ENCODE measurements at regions not wholly inside any gene's neighbourhood (a gene's known extent, or its start where the extent isn't known, plus 50 kb on each side); places are given as distances from the start of the nearest gene placed in this dataset.

DNA sequence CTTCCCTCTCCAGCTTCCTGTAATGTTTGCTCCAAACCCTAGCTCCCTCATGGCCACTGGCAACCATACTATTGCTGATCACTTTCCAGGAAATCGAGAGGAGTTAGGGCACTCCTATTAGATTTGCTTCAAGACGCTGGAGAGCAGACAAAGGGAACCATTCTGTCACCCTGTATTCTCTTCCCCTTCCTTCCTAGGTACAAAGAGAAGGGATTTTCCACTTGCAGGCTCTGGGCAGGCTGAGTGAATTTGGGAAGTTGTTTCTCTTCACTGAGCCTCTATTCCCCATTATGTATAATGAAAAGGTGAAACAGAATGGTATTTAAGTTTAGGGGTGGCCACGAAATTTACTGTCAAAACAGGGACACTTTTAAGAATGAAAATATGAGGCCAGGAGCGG lies 99.4 kb upstream of the LPP start:
- no peak for DNase-seq (ENCODE audit: extremely low read depth in 1 of 2, low read depth in 1 of 2)

GRCh38 chr3:188055388-188055787 lies 98.6 kb upstream of the LPP start:
- no peak for DNase-seq (ENCODE audit: extremely low read depth in 1 of 2, low read depth in 1 of 2)

DNA sequence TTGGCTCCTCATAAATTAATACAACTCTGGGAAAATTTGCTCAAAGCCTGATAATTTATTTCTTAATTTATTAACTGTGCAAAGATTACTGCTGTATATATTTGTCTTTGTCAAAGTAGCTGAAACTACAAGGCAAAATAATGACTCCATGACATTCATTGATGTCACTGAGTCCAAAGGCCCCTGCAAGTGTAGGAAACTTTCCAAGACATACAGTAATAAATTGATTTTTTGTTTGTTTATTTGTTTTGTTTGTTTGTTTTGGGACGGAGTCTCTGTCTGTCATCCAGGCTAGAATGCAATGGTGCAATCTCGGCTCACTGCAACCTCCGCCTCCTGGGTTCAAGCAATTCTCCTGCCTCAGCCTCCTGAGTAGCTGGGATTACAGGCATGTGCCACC lies 96.8 kb upstream of the LPP start:
- DNase-seq (ENCODE audit: extremely low read depth in 1 of 2, low read depth in 1 of 2): no peak

GRCh38 chr3:188058569-188059184 lies 95.3 kb upstream of the LPP start:
- no peak for DNase-seq (ENCODE audit: extremely low read depth in 1 of 2, low read depth in 1 of 2)

GRCh38 chr3:188059351-188059750 lies 94.6 kb upstream of the LPP start:
- no peak for DNase-seq (ENCODE audit: extremely low read depth in 1 of 2, low read depth in 1 of 2)

DNA sequence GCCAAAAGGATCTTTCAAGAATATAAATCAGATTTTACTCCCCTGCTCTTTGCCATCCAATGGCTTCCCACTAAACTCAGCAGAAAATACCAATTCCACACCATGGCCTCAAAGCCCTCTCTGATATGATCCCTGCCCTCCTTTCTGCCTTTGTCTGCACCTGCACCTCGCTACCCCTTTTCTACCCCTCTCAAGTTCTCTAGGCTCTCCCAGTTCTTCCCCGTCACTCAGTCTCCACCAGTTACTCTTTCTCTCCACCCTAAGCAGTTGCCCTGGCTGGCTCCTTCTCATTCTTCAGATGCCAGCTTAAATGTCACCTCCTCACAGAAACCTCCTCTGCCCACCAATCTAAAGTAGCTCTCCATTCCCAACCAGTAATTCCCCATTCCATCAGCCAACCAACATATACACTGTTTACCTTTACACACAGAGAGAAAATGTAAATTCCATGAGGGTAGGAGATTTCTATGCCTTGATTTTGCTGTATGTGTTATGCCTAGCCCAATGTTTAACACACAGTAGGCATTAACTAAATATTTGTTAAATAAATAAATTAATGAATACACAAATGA lies 93.6 kb upstream of the LPP start:
- no peak for DNase-seq (ENCODE audit: extremely low read depth in 1 of 2, low read depth in 1 of 2)

DNA sequence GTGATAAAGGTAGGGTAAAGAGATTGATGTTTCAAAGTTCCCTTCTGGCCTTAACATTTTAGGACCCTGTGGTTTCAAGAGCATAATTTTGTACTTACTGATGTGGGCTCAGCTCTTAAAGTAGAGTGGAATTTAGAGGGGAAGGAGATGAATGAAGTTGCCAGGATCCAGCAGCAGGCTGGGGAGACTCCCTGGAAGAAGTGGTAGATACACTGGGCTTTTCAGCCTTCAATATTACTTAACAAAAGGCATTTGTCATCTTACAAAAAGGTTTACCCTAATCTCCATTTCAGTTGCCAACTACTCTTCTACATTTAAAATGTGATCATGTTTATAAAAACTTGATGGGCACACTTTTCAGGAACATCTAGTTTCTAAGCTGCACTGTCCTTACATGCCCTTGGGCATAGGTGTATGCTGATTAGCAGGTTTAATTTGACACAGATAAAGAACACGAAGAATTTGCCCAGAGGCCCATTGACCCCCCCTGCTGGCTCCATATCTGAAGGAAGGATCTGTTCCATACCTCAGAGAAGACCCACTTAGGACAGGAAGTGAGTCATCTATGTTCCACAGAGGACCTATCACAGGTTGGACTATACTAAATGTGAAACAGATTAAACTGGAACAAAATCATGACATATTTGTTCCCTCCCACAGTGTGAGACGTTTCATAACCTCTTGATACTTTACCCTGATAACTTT lies 93.0 kb upstream of the LPP start:
- peak; percentile 25 to 53 for DNase-seq (ENCODE audit: extremely low read depth in 1 of 2, low read depth in 1 of 2)

GRCh38 chr3:188062216-188062615 lies 91.7 kb upstream of the LPP start:
- no peak for DNase-seq (ENCODE audit: extremely low read depth in 1 of 2, low read depth in 1 of 2)

DNA sequence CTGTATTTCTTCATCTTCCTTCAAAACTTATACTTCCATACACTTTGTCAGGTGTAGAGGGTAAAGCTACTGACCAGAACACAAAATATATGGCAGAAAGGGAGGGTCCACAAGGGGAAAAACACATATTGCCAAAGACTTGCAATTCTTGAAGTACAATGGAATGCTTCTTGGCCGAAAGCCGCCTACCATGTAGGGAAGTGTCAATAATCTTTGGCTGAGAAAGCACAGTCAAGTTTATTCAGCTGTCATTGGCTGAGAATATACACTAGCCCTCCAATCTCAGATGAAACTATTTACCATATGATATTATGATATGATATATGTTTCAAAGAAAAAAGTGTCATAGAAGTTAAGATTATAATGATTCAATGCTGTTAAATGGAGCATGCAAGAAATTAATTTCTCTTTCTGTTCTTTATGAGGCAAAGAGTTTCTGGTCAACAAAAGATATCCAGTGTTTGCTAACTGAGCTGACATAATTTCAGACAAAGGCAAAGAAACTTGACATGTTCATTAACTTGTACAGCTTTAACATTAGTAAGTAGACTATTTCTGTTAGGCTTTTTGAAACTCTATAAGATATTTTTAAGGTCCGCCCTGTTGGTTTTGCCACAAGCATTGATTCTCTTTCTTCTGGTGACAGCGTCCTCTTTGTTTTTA lies 89.0 kb upstream of the LPP start:
- no peak for DNase-seq (ENCODE audit: extremely low read depth in 1 of 2, low read depth in 1 of 2)

- no peak for DNase-seq (ENCODE audit: extremely low read depth in 1 of 2, low read depth in 1 of 2)
These were observed 87.8 kb upstream of the LPP start for GRCh38 chr3:188066141-188066540.

GRCh38 chr3:188067932-188068331 lies 86.0 kb upstream of the LPP start:
- no peak for DNase-seq (ENCODE audit: extremely low read depth in 1 of 2, low read depth in 1 of 2)

GRCh38 chr3:188068342-188068741 lies 85.6 kb upstream of the LPP start:
- DNase-seq (ENCODE audit: extremely low read depth in 1 of 2, low read depth in 1 of 2): no peak

- DNase-seq (ENCODE audit: extremely low read depth in 1 of 2, low read depth in 1 of 2): no peak
These were observed 82.3 kb upstream of the LPP start for GRCh38 chr3:188071636-188072035.

- DNase-seq (ENCODE audit: extremely low read depth in 1 of 2, low read depth in 1 of 2): no peak
These were observed 77.8 kb upstream of the LPP start for GRCh38 chr3:188076176-188076575.

DNA sequence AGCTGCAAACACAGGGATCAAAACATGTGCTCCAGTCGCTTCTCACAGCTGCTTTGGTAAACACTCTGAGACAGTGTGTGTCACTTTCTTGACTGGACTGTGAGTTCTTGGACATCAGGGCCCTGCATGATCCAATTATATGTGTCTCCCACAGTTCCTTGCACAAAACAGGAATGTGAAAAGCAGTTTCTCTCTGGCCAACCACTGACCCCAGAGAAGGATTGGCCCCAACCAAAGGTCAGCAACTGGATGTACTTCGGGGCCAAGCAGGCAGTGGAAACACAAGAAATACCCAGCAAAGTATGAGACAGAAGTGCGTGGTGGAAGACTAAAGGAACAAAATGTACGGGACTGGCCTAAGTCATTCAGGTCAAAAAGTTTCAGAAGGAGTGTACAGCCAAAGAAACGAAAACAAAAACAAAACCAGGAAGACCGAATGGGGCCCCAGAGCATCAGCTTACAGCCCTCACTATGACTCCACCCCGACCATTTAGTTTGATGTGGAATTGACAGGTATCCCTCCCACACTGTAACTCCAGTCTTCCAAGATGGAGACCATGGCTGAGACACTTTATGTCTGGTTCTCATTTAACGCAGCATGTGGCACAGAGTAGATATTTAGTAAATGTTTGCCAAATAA lies 76.7 kb upstream of the LPP start:
- DNase-seq (ENCODE audit: extremely low read depth in 1 of 2, low read depth in 1 of 2): no peak

DNA sequence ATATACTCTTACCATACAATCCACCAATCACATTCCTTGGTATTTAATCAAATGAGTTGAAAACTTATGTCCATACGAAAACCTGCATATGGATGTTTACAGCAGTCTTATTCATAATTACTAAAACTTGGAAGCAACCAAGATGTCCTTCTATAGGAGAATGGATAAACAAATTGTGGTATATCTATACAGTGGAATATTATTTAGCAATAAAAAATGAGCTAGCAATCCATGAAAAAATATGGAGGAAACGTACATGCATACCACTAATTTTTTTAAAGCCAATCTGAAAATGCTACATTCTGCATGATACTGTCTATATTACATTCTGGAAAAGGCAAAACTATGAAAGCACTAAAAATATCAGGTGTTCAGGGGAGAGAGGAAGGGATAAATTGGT lies 73.9 kb upstream of the LPP start:
- no peak for DNase-seq (ENCODE audit: extremely low read depth in 1 of 2, low read depth in 1 of 2)

DNA sequence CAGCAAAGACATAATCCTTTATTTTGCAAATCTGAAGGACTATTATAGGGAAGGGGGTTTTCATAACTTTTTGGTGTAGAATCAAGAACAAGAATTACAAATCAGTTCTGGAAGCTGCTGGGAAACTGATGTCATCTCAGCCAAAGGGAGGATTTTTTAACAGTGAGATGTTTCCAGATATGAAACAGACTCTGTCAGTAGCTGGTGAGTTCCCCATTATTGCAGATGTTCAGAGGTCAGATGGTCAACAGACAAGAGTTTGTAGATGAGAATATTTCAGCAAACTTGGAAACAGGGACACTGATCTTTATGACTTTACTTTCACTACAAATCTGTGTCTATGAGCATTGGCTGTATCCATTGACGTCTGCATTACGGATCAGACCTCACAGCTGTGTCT lies 71.9 kb upstream of the LPP start:
- no peak for DNase-seq (ENCODE audit: extremely low read depth in 1 of 2, low read depth in 1 of 2)

DNA sequence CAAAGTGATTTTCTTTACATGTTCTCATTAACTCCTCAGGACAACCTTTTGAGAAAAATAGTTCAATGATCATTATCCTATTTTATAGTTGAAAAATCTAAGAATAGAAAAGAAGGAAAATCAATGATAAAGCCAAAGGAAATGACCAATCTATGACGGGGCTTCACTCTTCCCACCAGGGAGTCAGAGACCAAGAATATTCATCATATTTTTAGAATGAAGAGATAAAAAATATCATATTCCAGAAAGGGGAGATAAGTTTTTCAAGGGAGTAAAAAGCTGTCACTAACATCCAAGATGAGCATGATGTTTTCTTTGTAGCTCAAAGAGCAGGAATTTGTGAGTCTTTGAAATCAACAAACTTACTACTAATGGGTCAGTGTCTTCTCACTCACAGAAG lies 71.5 kb upstream of the LPP start:
- DNase-seq (ENCODE audit: extremely low read depth in 1 of 2, low read depth in 1 of 2): no peak

GRCh38 chr3:188083011-188083410 lies 70.9 kb upstream of the LPP start:
- DNase-seq (ENCODE audit: extremely low read depth in 1 of 2, low read depth in 1 of 2): no peak

DNA sequence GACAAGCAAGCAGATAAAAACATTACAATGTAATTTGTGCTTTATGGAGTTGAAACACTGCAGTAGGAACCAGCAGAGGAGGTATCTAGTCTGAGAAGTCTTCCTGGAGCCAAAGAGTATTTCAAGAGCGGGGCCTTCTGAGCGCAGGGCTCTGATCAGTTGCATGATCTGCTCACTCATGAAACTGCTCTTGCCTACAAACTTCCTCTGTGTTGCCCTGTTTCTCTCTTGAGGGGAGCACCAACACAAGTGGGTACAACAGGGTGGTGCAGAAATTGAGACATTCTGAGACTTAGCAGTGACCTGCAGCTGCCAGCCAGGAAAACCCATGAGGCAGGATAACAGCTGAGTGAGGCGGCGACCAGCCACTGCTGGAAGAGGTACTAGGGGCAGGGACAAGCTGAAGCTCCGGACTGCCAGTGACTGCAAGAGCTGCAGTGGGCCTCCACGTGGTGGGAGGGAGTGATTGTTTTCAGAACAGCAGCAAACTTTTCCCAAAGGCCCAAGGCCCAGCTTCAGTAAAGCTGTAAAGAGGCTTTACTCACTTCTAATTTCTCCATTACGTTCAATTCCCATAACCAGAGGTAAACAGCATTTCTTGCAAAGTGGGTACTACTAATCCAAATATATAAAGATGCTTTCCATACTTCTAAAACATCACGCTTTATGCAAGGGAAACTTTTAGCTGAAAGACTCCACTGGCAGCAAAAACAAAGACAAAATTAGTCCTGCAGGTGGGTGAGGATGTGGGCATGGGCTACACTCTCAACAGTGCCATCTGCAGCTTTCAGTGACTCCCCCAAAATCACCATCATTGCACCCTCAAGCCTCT lies 69.0 kb upstream of the LPP start:
- no peak for DNase-seq (ENCODE audit: extremely low read depth in 1 of 2, low read depth in 1 of 2)

All from stimulated activated CD8-positive, alpha-beta memory T cell treated with anti-CD3 and anti-CD28 coated beads, Interleukin-7, amount 100 ng/mL, for 48 hours (primary cell).